Omental fat pad (tissue), 3 donors: ENCODE measurements at regions not wholly inside any gene's neighbourhood (a gene's known extent, or its start where the extent isn't known, plus 50 kb on each side); places are given as distances from the start of the nearest gene placed in this dataset.

Experiments
- ATAC-seq: fragments of 150-250 bp; one replicate; pipeline ENCODE4 v1.9.1; 2016; ENCODE audit warnings: mild to moderate bottlenecking, moderate library complexity; ENCODE audit not compliant: low FRiP score
- DNase-seq: peaks from one replicate; pipeline ENCODE4 v3.0.0-alpha.2; 2019; ENCODE audit warnings: low spot score
- TF ChIP-seq, protein P1 (sequence below), 3 donors: fragments of 450-650 bp; IDR thresholded peaks; one replicate each; pipeline ENCODE4 v1.5.1; 2016 to 2017; ENCODE audit warnings: antibody characterized with exemption in 3 of 3, mild to moderate bottlenecking in 3 of 3, moderate library complexity in 2 of 3

DNA sequence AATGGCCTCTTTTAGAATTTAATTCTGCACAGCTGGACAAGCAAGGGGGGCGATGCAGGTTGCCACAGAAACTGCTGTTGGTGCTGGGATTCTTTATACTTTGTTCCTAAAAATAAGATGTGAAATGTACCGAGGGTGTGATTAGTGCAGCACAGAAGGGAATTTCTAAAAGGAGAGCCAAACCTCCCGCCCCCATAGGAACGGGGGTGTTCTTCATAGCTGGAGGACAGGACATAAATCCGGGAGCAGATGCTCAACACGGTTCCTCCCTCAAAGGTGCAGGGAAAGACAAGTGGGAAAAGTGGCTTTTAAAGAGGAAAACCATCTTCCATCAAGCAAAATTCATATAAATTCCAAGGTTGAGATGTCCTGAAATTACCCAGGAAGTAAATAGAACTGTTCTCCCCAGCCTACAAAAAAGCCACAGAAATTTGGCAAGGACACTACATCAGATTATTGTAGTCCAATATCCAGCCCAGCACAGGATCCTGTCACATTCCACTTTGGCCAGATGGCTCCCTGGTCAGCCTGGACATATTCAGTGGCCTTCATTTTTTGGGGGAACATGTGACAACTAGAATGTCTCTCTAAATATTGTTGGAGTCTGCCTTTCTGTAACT, 51.4 kb upstream of the TMX1 start:
- TF ChIP-seq, protein P1, sequence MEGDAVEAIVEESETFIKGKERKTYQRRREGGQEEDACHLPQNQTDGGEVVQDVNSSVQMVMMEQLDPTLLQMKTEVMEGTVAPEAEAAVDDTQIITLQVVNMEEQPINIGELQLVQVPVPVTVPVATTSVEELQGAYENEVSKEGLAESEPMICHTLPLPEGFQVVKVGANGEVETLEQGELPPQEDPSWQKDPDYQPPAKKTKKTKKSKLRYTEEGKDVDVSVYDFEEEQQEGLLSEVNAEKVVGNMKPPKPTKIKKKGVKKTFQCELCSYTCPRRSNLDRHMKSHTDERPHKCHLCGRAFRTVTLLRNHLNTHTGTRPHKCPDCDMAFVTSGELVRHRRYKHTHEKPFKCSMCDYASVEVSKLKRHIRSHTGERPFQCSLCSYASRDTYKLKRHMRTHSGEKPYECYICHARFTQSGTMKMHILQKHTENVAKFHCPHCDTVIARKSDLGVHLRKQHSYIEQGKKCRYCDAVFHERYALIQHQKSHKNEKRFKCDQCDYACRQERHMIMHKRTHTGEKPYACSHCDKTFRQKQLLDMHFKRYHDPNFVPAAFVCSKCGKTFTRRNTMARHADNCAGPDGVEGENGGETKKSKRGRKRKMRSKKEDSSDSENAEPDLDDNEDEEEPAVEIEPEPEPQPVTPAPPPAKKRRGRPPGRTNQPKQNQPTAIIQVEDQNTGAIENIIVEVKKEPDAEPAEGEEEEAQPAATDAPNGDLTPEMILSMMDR (IDR thresholded peaks at IDR 0.05), result no peak
- ATAC-seq (no peak), DNase-seq (no peak)

DNA sequence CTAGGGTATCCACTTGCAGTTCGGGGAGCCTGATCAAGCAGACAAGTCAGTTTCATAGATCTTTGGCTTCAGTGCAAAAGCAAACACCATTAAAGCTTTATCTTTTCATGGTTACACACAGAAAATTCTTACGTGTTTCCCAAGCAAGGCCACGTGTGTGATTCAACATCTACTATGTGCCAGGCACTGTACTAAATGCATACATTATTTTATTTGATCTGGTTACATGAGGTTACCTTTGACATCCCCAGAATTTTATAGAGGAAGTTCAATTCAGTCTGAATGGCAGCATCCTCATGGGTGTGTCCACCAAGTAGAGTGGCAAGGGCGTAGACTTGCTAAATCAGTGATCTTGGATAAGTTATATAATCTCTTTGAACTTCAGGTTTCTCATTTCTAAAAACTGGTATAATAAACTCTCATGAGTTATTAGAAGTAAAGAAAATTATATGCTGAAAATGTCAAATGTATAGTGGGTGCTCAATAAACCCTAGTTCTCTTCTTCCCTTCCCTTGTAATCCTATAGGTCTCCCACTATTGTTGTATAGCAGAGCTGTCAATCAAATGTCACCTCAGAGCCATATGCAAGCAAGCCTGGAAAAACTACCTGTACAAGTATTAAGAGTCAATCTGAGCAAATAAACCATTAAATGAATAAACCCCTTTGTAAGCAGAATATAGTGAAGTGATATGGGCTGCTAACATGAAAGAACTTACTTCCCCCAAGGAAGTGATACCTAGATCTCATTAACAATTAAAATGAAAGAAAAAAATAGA, 50.3 kb upstream of the TMX1 start:
- TF ChIP-seq, protein P1 (IDR thresholded peaks at IDR 0.05), result no peak
- DNase-seq (no peak), ATAC-seq (no peak)
